ENCODE measurements at regions not wholly inside any gene's neighbourhood (a gene's known extent, or its start where the extent isn't known, plus 50 kb on each side); places are given as distances from the start of the nearest gene placed in this dataset.

DNA sequence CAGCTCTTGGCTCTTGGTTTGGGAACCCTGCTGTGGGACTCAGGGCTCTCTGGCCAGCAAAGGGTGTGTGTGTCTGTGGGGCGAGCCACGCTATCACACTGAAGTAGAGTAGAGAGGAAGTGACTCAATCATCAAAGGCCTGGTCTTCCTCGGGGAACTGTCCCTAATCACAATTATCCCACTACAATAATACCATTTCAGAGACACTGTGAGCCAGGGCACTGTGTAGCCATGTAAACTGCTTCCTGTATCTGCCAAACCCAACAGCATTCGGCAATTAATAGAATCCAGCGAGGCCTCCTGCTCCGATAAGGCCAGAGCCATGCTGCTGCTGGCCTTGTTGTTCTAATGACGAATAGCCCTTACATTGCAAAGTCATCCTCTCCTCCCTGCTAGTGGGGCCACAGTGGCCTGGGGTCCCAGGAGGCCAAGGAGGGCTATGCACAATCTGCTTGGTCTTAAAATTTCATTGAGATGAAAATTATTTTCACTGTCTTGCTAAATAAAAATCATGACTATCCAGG, 49.8 kb upstream of the LMO2 start (continued):
- TF ChIP-seq, protein P1, sequence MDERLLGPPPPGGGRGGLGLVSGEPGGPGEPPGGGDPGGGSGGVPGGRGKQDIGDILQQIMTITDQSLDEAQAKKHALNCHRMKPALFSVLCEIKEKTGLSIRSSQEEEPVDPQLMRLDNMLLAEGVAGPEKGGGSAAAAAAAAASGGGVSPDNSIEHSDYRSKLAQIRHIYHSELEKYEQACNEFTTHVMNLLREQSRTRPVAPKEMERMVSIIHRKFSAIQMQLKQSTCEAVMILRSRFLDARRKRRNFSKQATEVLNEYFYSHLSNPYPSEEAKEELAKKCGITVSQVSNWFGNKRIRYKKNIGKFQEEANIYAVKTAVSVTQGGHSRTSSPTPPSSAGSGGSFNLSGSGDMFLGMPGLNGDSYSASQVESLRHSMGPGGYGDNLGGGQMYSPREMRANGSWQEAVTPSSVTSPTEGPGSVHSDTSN (CRISPR knock-in tag; IDR thresholded peaks at IDR 0.05; ENCODE audit: low read depth): no peak
- TF ChIP-seq, protein P1 (tag; conservative IDR thresholded peaks at IDR 0.05; ENCODE audit: low read depth): peak; percentile 42; the same call in 1 of the 2 replicates
- TF ChIP-seq SIRT6 (IDR thresholded peaks at IDR 0.05; ENCODE audit: low read depth, low read length) (no peak), CBFA2T3 (IDR thresholded peaks at IDR 0.05) (peak; percentile 87), ZNF583 (CRISPR knock-in tag; IDR thresholded peaks at IDR 0.05) (peak; percentile 83), PHF8 (IDR thresholded peaks at IDR 0.05; ENCODE audit: borderline replicate concordance, low read length) (peak; percentile 32; the same call in 1 of the 2 replicates), ZNF444 (CRISPR knock-in tag; IDR thresholded peaks at IDR 0.05) (peak; percentile 23; the same call in 1 of the 2 replicates), ETV5 (CRISPR knock-in tag; IDR thresholded peaks at IDR 0.05; ENCODE audit: low read depth) (peak; percentile 97), GATAD2A (IDR thresholded peaks at IDR 0.05) (no peak; the same call in 1 of the 2 replicates), MYBL2 (IDR thresholded peaks at IDR 0.05; ENCODE audit: low read depth) (no peak), MYBL2 (CRISPR knock-in tag; IDR thresholded peaks at IDR 0.05; ENCODE audit: borderline replicate concordance) (no peak), SMARCC2 (IDR thresholded peaks at IDR 0.05; ENCODE audit: low read depth) (peak; percentile 72; the same call in 1 of the 2 replicates), MTA3 (IDR thresholded peaks at IDR 0.05; ENCODE audit: borderline replicate concordance) (peak; percentile 58; the same call in 1 of the 2 replicates), NRF1 (conservative IDR thresholded peaks at IDR 0.05 in 1 of 2, IDR thresholded peaks at IDR 0.05 in 1 of 2) (no peak), YBX1 (IDR thresholded peaks at IDR 0.05) (no peak), CREBBP (IDR thresholded peaks at IDR 0.05; ENCODE audit: low read depth, low read length) (no peak), ZC3H8 (IDR thresholded peaks at IDR 0.05) (no peak)
- TF ChIP-seq, protein P2, sequence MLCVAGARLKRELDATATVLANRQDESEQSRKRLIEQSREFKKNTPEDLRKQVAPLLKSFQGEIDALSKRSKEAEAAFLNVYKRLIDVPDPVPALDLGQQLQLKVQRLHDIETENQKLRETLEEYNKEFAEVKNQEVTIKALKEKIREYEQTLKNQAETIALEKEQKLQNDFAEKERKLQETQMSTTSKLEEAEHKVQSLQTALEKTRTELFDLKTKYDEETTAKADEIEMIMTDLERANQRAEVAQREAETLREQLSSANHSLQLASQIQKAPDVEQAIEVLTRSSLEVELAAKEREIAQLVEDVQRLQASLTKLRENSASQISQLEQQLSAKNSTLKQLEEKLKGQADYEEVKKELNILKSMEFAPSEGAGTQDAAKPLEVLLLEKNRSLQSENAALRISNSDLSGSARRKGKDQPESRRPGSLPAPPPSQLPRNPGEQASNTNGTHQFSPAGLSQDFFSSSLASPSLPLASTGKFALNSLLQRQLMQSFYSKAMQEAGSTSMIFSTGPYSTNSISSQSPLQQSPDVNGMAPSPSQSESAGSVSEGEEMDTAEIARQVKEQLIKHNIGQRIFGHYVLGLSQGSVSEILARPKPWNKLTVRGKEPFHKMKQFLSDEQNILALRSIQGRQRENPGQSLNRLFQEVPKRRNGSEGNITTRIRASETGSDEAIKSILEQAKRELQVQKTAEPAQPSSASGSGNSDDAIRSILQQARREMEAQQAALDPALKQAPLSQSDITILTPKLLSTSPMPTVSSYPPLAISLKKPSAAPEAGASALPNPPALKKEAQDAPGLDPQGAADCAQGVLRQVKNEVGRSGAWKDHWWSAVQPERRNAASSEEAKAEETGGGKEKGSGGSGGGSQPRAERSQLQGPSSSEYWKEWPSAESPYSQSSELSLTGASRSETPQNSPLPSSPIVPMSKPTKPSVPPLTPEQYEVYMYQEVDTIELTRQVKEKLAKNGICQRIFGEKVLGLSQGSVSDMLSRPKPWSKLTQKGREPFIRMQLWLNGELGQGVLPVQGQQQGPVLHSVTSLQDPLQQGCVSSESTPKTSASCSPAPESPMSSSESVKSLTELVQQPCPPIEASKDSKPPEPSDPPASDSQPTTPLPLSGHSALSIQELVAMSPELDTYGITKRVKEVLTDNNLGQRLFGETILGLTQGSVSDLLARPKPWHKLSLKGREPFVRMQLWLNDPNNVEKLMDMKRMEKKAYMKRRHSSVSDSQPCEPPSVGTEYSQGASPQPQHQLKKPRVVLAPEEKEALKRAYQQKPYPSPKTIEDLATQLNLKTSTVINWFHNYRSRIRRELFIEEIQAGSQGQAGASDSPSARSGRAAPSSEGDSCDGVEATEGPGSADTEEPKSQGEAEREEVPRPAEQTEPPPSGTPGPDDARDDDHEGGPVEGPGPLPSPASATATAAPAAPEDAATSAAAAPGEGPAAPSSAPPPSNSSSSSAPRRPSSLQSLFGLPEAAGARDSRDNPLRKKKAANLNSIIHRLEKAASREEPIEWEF (CRISPR knock-in tag; IDR thresholded peaks at IDR 0.05): peak; percentile 49; the same call in 1 of the 2 replicates
- TF ChIP-seq, protein P3, sequence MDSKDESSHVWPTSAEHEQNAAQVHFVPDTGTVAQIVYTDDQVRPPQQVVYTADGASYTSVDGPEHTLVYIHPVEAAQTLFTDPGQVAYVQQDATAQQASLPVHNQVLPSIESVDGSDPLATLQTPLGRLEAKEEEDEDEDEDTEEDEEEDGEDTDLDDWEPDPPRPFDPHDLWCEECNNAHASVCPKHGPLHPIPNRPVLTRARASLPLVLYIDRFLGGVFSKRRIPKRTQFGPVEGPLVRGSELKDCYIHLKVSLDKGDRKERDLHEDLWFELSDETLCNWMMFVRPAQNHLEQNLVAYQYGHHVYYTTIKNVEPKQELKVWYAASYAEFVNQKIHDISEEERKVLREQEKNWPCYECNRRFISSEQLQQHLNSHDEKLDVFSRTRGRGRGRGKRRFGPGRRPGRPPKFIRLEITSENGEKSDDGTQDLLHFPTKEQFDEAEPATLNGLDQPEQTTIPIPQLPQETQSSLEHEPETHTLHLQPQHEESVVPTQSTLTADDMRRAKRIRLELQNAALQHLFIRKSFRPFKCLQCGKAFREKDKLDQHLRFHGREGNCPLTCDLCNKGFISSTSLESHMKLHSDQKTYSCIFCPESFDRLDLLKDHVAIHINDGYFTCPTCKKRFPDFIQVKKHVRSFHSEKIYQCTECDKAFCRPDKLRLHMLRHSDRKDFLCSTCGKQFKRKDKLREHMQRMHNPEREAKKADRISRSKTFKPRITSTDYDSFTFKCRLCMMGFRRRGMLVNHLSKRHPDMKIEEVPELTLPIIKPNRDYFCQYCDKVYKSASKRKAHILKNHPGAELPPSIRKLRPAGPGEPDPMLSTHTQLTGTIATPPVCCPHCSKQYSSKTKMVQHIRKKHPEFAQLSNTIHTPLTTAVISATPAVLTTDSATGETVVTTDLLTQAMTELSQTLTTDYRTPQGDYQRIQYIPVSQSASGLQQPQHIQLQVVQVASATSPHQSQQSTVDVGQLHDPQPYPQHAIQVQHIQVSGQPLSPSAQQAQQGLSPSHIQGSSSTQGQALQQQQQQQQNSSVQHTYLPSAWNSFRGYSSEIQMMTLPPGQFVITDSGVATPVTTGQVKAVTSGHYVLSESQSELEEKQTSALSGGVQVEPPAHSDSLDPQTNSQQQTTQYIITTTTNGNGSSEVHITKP (IDR thresholded peaks at IDR 0.05; ENCODE audit: partially characterized antibody): no peak

All from K562 (cell line).